GM12878 (cell line): ENCODE measurements at regions not wholly inside any gene's neighbourhood (a gene's known extent, or its start where the extent isn't known, plus 50 kb on each side); places are given as distances from the start of the nearest gene placed in this dataset.

Source experiments
- ATAC-seq: fragments of 200-7000 bp; cut with Tn5 transposase; 3 replicates; pipeline ENCODE4 v1.9.1; 2020; ENCODE audit warnings: mild to moderate bottlenecking, moderate library complexity
- BruUV-seq: library from RNA; stranded (reverse); fragments of 400-500 nt; replicated peaks from 2 replicates; lab custom pipeline; 2021; lab: Mats Ljungman, UMichigan
- CTCF ChIA-PET: fragments of 300-600 bp; sonication (Branson Sonifier 250); formaldehyde crosslinking; extraction: SDS; loops from one replicate; lab custom pipeline; 2021; ENCODE audit warnings: inconsistent platforms; lab: Yijun Ruan, JAX
- POLR2A ChIA-PET: fragments of 350-600 bp; formaldehyde crosslinking; extraction: SDS; loops from one replicate; lab custom pipeline; 2021; ENCODE audit warnings: inconsistent platforms; lab: Charles Lee
- RAD21 ChIA-PET: fragments of 300-600 bp; sonication (Branson Sonifier 250); formaldehyde crosslinking; loops from one replicate; lab custom pipeline; 2023; ENCODE audit warnings: antibody characterized with exemption; ENCODE audit not compliant: unreplicated experiment; lab: Charles Lee
- SMC1A ChIA-PET: fragments of 300-600 bp; sonication (Branson Sonifier 250); formaldehyde crosslinking; loops from one replicate; lab custom pipeline; 2023; ENCODE audit not compliant: unreplicated experiment, uncharacterized antibody; lab: Charles Lee
- DNase-seq: peaks from one replicate; pipeline ENCODE4 v3.0.0-alpha.2; 2011; ENCODE audit warnings: low read depth, low spot score
- FAIRE-seq: peaks from 3 replicates; lab custom pipeline; 2011; peaks lifted over from hg19 to GRCh38; lab: Jason Lieb, UNC
- H2AFZ ChIP-seq: 2 replicates; pipeline ENCODE4 v1.6.0; 2011; ENCODE audit warnings: low read depth, low read length, control low read depth; ENCODE audit not compliant: control insufficient read depth
- H3K27ac ChIP-seq: 2 replicates; pipeline ENCODE4 v1.5.1; 2011; ENCODE audit warnings: control low read depth; ENCODE audit not compliant: control insufficient read depth, insufficient read depth
- H3K27me3 ChIP-seq, 2 experiments: replicated peaks in 1 of 2; 2 replicates each; pipeline versions ENCODE4 v1.6.0 to v1.6.1; 2011; ENCODE audit warnings: low read length in 1 of 2; ENCODE audit not compliant: control insufficient read depth in 2 of 2, insufficient read depth in 2 of 2
- H3K36me3 ChIP-seq, 2 experiments: 2 replicates each; pipeline ENCODE4 v1.5.1; 2011; ENCODE audit warnings: low read length in 1 of 2; ENCODE audit not compliant: control insufficient read depth in 2 of 2, insufficient read depth in 2 of 2
- H3K4me1 ChIP-seq: 2 replicates; pipeline ENCODE4 v1.6.1; 2011; ENCODE audit warnings: mild to moderate bottlenecking, low read length, moderate library complexity, mixed read lengths; ENCODE audit not compliant: control insufficient read depth, insufficient read depth
- H3K4me2 ChIP-seq: 2 replicates; pipeline ENCODE4 v1.6.0; 2011; ENCODE audit warnings: control low read depth; ENCODE audit not compliant: control insufficient read depth, insufficient read depth
- H3K4me3 ChIP-seq: fragments of 200-600 bp; sonication (generic); 2 replicates; pipeline ENCODE4 v1.5.1; 2016
- H3K79me2 ChIP-seq: 2 replicates; pipeline ENCODE4 v1.6.0; 2011; ENCODE audit warnings: low read length; ENCODE audit not compliant: control insufficient read depth, insufficient read depth
- H3K9ac ChIP-seq: 2 replicates; pipeline ENCODE4 v1.8.0; 2011; ENCODE audit warnings: low read length, control low read depth, mixed read lengths; ENCODE audit not compliant: control insufficient read depth, insufficient read depth
- H3K9me3 ChIP-seq: replicated peaks from 3 replicates; pipeline ENCODE4 v1.5.1; 2011; ENCODE audit warnings: mild to moderate bottlenecking, low read length; ENCODE audit not compliant: control insufficient read depth, insufficient read depth
- H4K20me1 ChIP-seq: 2 replicates; pipeline ENCODE4 v1.6.0; 2011; ENCODE audit not compliant: control insufficient read depth, insufficient read depth
- ATF7 ChIP-seq: fragments of 450-650 bp; IDR thresholded peaks from 2 replicates; pipeline ENCODE4 v1.6.1; 2016; ENCODE audit warnings: low read depth, mild to moderate bottlenecking
- BACH1 ChIP-seq: fragments of 450-650 bp; IDR thresholded peaks from 2 replicates; pipeline ENCODE4 v1.6.1; 2017; ENCODE audit warnings: mild to moderate bottlenecking, borderline replicate concordance
- BCL11A ChIP-seq: IDR thresholded peaks from 2 replicates; pipeline ENCODE4 v1.6.1; 2011; ENCODE audit warnings: low read depth, low read length
- CEBPB ChIP-seq, 2 experiments: fragments of 150-350 bp in 1 of 2; IDR thresholded peaks; 2 replicates each; pipeline ENCODE4 v1.6.1; 2012 to 2014; ENCODE audit warnings: low read depth in 2 of 2, low read length in 2 of 2, borderline replicate concordance in 1 of 2, inconsistent platforms in 1 of 2
- ESRRA ChIP-seq: IDR thresholded peaks from 2 replicates; pipeline ENCODE4 v1.6.1; 2012; ENCODE audit warnings: mild to moderate bottlenecking, low read length, improper control_type of control experiment
- GATAD2B ChIP-seq: fragments of 450-650 bp; conservative IDR thresholded peaks from 2 replicates; pipeline ENCODE4 v1.6.1; 2017; ENCODE audit warnings: low read depth, mild to moderate bottlenecking, moderate library complexity
- IKZF1 ChIP-seq: fragments of 450-650 bp; conservative IDR thresholded peaks from 2 replicates; pipeline ENCODE4 v1.6.1; 2017; ENCODE audit warnings: antibody characterized with exemption, mild to moderate bottlenecking
- NR2F1 ChIP-seq: fragments of 450-650 bp; conservative IDR thresholded peaks from 2 replicates; pipeline ENCODE4 v1.6.1; 2017; ENCODE audit warnings: mild to moderate bottlenecking
- POLR2AphosphoS2 ChIP-seq: IDR thresholded peaks from 2 replicates; pipeline ENCODE4 v1.6.1; 2011; ENCODE audit warnings: low read depth, mild to moderate bottlenecking, low read length, improper control_type of control experiment, moderate library complexity
- RFX5 ChIP-seq: IDR thresholded peaks from 2 replicates; pipeline ENCODE4 v1.6.1; 2011; ENCODE audit warnings: low read depth, low read length, improper control_type of control experiment
- STAT1 ChIP-seq: fragments of 450-650 bp; conservative IDR thresholded peaks from 2 replicates; pipeline ENCODE4 v1.6.1; 2014; ENCODE audit warnings: antibody characterized with exemption, mild to moderate bottlenecking
- YBX1 ChIP-seq: fragments of 450-650 bp; IDR thresholded peaks from 2 replicates; pipeline ENCODE4 v1.6.1; 2016; ENCODE audit warnings: antibody characterized with exemption
- YY1 ChIP-seq: IDR thresholded peaks from 2 replicates; pipeline ENCODE4 v1.6.1; 2011; ENCODE audit warnings: low read depth, mild to moderate bottlenecking, low read length
- ZSCAN29 ChIP-seq: fragments of 450-650 bp; IDR thresholded peaks from 2 replicates; pipeline ENCODE4 v1.6.1; 2017; ENCODE audit warnings: mild to moderate bottlenecking, moderate library complexity
- WGBS: methylation state at CpG from one replicate; pipeline ENCODE4 v1.1.6; 2016; ENCODE audit warnings: low lambda C conversion rate; ENCODE audit not compliant: insufficient replicate concordance, insufficient coverage; ENCODE audit errors: missing lambda C conversion rate; 5-methylcytosine and 5-hydroxymethylcytosine counted together
- in situ Hi-C: fragments of 300-500 bp; cut with MboI; formaldehyde crosslinking; loops from 9 replicates; pipeline ENCODE4 v1.14.3; 2018; ENCODE audit warnings: mixed read lengths
- intact Hi-C: fragments of 100-400 bp; cut with micrococcal nuclease; formaldehyde crosslinking; loops from one replicate; pipeline ENCODE4 v1.14.2; 2022; ENCODE audit not compliant: unreplicated experiment
- TF ChIP-seq, protein P1 (sequence below): fragments of 450-650 bp; IDR thresholded peaks from 2 replicates; pipeline ENCODE4 v1.6.1; 2018; ENCODE audit warnings: borderline replicate concordance, mild to moderate bottlenecking; ENCODE audit not compliant: partially characterized antibody
- TF ChIP-seq, protein P2 (sequence below): fragments of 450-650 bp; IDR thresholded peaks from 2 replicates; pipeline ENCODE4 v1.6.1; 2017; ENCODE audit warnings: mild to moderate bottlenecking, low read depth, inconsistent platforms; ENCODE audit not compliant: poor library complexity, severe bottlenecking
- TF ChIP-seq, protein P3 (sequence below): fragments of 450-650 bp; conservative IDR thresholded peaks from 2 replicates; pipeline ENCODE4 v1.6.1; 2017; ENCODE audit warnings: mild to moderate bottlenecking, moderate library complexity
- TF ChIP-seq, protein P4 (sequence below): fragments of 450-650 bp; IDR thresholded peaks from 2 replicates; pipeline ENCODE4 v1.6.1; 2016; ENCODE audit warnings: mild to moderate bottlenecking

DNA sequence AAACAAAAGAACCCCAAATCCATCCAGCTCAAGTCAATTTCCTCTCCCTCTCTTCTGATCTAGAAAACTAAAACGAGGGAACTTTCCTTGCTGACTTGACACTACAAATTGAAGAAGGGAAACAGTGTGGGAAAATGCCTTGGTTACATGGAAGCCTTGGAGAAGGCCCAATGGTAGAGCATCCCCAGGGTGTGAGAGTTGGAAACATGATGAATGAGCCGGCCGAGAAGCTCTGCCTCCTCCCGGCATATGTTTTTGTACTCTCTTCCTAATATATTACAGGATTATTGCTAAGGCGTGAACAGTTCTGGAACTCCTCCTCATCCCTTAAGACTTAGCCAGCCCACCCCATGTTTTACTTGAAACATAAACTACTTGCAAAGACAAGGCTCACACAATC lies 618.2 kb upstream of the MGMT start:
- intact Hi-C loops (loop anchor here (10.0 kb wide), 1 partner anchor 64 kb away; no protein-coding TSS in a partner anchor), in situ Hi-C loops (no loop called here)
- SMC1A ChIA-PET, result no interaction called here
- Histone ChIP-seq H3K9me3 (no peaks in the 10 kb centered on the region), H3K4me3 (no peak overlapping the region), H3K4me2 (no peak overlapping the region), H3K9ac (no peak overlapping the region), H3K36me3 (no peaks in the 10 kb centered on the region), H3K79me2 (no peaks in the 10 kb centered on the region), H2AFZ (no peak overlapping the region), H3K27me3 (no peaks in the 10 kb centered on the region), H4K20me1 (no peaks in the 10 kb centered on the region), H3K27ac (no peak overlapping the region), H3K4me1 (no peaks in the 10 kb centered on the region)
- WGBS, result 55% methylated on average over 5 of the region's 5 CpGs
- CTCF ChIA-PET, result no interaction called here
- POLR2A ChIA-PET, result no interaction called here
- ATAC-seq (no peak), DNase-seq (no peak), FAIRE-seq (no peak)
- RAD21 ChIA-PET, result no interaction called here
- no TSS peak for BruUV-seq
- TF ChIP-seq ZSCAN29 (no peak), GATAD2B (no peak), YBX1 (no peak), BACH1 (no peak), POLR2AphosphoS2 (no peak), CEBPB (IDR thresholded peaks at IDR 0.05; ENCODE audit: borderline replicate concordance in 1 of 2, low read depth in 2 of 2, low read length in 2 of 2) (no peak), NR2F1 (no peak), STAT1 (no peak), RFX5 (no peak), ATF7 (no peak), BCL11A (no peak), YY1 (no peak), ESRRA (no peak), IKZF1 (no peak)
- TF ChIP-seq, protein P1, sequence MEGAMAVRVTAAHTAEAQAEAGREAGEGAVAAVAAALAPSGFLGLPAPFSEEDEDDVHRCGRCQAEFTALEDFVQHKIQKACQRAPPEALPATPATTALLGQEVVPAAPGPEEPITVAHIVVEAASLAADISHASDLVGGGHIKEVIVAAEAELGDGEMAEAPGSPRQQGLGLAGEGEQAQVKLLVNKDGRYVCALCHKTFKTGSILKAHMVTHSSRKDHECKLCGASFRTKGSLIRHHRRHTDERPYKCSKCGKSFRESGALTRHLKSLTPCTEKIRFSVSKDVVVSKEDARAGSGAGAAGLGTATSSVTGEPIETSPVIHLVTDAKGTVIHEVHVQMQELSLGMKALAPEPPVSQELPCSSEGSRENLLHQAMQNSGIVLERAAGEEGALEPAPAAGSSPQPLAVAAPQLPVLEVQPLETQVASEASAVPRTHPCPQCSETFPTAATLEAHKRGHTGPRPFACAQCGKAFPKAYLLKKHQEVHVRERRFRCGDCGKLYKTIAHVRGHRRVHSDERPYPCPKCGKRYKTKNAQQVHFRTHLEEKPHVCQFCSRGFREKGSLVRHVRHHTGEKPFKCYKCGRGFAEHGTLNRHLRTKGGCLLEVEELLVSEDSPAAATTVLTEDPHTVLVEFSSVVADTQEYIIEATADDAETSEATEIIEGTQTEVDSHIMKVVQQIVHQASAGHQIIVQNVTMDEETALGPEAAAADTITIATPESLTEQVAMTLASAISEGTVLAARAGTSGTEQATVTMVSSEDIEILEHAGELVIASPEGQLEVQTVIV, result no peak
- TF ChIP-seq, protein P2, sequence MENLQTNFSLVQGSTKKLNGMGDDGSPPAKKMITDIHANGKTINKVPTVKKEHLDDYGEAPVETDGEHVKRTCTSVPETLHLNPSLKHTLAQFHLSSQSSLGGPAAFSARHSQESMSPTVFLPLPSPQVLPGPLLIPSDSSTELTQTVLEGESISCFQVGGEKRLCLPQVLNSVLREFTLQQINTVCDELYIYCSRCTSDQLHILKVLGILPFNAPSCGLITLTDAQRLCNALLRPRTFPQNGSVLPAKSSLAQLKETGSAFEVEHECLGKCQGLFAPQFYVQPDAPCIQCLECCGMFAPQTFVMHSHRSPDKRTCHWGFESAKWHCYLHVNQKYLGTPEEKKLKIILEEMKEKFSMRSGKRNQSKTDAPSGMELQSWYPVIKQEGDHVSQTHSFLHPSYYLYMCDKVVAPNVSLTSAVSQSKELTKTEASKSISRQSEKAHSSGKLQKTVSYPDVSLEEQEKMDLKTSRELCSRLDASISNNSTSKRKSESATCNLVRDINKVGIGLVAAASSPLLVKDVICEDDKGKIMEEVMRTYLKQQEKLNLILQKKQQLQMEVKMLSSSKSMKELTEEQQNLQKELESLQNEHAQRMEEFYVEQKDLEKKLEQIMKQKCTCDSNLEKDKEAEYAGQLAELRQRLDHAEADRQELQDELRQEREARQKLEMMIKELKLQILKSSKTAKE, result no peak
- TF ChIP-seq, protein P3, sequence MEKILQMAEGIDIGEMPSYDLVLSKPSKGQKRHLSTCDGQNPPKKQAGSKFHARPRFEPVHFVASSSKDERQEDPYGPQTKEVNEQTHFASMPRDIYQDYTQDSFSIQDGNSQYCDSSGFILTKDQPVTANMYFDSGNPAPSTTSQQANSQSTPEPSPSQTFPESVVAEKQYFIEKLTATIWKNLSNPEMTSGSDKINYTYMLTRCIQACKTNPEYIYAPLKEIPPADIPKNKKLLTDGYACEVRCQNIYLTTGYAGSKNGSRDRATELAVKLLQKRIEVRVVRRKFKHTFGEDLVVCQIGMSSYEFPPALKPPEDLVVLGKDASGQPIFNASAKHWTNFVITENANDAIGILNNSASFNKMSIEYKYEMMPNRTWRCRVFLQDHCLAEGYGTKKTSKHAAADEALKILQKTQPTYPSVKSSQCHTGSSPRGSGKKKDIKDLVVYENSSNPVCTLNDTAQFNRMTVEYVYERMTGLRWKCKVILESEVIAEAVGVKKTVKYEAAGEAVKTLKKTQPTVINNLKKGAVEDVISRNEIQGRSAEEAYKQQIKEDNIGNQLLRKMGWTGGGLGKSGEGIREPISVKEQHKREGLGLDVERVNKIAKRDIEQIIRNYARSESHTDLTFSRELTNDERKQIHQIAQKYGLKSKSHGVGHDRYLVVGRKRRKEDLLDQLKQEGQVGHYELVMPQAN, result no peak
- TF ChIP-seq, protein P4, sequence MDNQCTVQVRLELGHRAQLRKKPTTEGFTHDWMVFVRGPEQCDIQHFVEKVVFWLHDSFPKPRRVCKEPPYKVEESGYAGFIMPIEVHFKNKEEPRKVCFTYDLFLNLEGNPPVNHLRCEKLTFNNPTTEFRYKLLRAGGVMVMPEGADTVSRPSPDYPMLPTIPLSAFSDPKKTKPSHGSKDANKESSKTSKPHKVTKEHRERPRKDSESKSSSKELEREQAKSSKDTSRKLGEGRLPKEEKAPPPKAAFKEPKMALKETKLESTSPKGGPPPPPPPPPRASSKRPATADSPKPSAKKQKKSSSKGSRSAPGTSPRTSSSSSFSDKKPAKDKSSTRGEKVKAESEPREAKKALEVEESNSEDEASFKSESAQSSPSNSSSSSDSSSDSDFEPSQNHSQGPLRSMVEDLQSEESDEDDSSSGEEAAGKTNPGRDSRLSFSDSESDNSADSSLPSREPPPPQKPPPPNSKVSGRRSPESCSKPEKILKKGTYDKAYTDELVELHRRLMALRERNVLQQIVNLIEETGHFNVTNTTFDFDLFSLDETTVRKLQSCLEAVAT, result no peak
